ENCODE measurements at regions not wholly inside any gene's neighbourhood (a gene's known extent, or its start where the extent isn't known, plus 50 kb on each side); places are given as distances from the start of the nearest gene placed in this dataset.

- H3K4me1 Mint-ChIP-seq (ENCODE audit: unreplicated experiment): peaks cover 10% of the 10 kb centered on the region
- peaks cover 7% of the 10 kb centered on the region for H3K36me3 Mint-ChIP-seq
- no peak overlapping the region for H3K27ac Mint-ChIP-seq
- no peak for DNase-seq (ENCODE audit: extremely low spot score, unreplicated experiment)
- H3K27me3 Mint-ChIP-seq: no peaks in the 10 kb centered on the region
- no peak overlapping the region for H3K4me3 Mint-ChIP-seq
- TF ChIP-seq, protein P1, sequence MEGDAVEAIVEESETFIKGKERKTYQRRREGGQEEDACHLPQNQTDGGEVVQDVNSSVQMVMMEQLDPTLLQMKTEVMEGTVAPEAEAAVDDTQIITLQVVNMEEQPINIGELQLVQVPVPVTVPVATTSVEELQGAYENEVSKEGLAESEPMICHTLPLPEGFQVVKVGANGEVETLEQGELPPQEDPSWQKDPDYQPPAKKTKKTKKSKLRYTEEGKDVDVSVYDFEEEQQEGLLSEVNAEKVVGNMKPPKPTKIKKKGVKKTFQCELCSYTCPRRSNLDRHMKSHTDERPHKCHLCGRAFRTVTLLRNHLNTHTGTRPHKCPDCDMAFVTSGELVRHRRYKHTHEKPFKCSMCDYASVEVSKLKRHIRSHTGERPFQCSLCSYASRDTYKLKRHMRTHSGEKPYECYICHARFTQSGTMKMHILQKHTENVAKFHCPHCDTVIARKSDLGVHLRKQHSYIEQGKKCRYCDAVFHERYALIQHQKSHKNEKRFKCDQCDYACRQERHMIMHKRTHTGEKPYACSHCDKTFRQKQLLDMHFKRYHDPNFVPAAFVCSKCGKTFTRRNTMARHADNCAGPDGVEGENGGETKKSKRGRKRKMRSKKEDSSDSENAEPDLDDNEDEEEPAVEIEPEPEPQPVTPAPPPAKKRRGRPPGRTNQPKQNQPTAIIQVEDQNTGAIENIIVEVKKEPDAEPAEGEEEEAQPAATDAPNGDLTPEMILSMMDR (conservative IDR thresholded peaks at IDR 0.05): peak; percentile 76
- H3K9me3 Mint-ChIP-seq: peaks cover 7% of the 10 kb centered on the region
These were observed 264.6 kb downstream of the SPRY1 start for GRCh38 chr4:123661080-123661737.

- TF ChIP-seq, protein P1 (conservative IDR thresholded peaks at IDR 0.05): no peak
- H3K27ac Mint-ChIP-seq: no peak overlapping the region
- H3K36me3 Mint-ChIP-seq: no peaks in the 10 kb centered on the region
- no peaks in the 10 kb centered on the region for H3K9me3 Mint-ChIP-seq
- no peak for DNase-seq (ENCODE audit: extremely low spot score, unreplicated experiment)
- H3K4me3 Mint-ChIP-seq: no peak overlapping the region
- peaks cover 10% of the 10 kb centered on the region for H3K4me1 Mint-ChIP-seq (ENCODE audit: unreplicated experiment)
- no peaks in the 10 kb centered on the region for H3K27me3 Mint-ChIP-seq
These were observed 266.2 kb downstream of the SPRY1 start for GRCh38 chr4:123662827-123663226.

DNA sequence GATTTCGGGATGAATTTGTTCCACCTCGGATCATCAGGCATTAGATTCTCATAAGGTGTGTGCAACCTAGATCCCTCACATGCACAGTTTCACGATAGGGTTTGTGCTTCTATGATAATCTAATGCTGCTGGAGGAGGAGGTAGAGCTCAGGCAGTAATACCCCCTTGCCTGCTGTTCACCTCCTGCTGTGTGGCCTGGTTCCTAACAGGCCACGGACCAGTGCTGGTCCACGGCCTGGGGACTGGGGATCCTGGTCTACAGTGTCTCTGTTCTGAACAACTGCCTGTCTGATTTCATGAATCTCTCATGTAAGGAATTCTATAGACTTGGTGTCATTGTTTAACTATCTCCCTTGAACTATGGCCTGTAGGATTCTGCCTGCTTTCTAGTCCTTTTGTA is 269.9 kb downstream of the SPRY1 start:
- H3K27ac Mint-ChIP-seq: no peak overlapping the region
- no peaks in the 10 kb centered on the region for H3K36me3 Mint-ChIP-seq
- TF ChIP-seq, protein P1 (conservative IDR thresholded peaks at IDR 0.05): no peak
- H3K4me1 Mint-ChIP-seq (ENCODE audit: unreplicated experiment): no peaks in the 10 kb centered on the region
- peaks cover 3% of the 10 kb centered on the region for H3K9me3 Mint-ChIP-seq
- no peak for DNase-seq (ENCODE audit: extremely low spot score, unreplicated experiment)
- no peak overlapping the region for H3K4me3 Mint-ChIP-seq
- H3K27me3 Mint-ChIP-seq: no peaks in the 10 kb centered on the region

GRCh38 chr4:123667496-123667895 is 270.9 kb downstream of the SPRY1 start:
- DNase-seq (ENCODE audit: extremely low spot score, unreplicated experiment): no peak
- H3K36me3 Mint-ChIP-seq: no peaks in the 10 kb centered on the region
- no peaks in the 10 kb centered on the region for H3K27me3 Mint-ChIP-seq
- no peak overlapping the region for H3K27ac Mint-ChIP-seq
- H3K4me3 Mint-ChIP-seq: no peak overlapping the region
- no peaks in the 10 kb centered on the region for H3K4me1 Mint-ChIP-seq (ENCODE audit: unreplicated experiment)
- peaks cover 3% of the 10 kb centered on the region for H3K9me3 Mint-ChIP-seq
- TF ChIP-seq, protein P1 (conservative IDR thresholded peaks at IDR 0.05): no peak

DNA sequence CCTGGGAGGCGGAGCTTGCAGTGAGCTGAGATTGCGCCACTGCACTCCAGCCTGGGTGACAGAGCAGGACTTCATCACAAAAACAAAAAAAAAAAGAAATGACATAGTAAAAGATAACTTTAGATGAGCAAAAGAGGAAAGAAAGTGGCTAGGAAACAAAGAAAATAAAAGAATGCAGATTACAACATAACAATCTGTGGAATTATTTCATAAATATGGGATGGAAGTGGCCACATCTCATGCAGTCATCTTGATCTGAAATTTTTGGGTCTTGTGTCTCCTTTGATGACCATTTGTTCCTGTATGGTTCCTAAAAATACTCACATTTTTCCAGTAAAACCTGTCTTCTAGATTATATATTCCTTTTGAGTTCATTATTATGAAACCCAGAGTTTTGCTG is 271.4 kb downstream of the SPRY1 start:
- H3K4me1 Mint-ChIP-seq (ENCODE audit: unreplicated experiment): no peaks in the 10 kb centered on the region
- no peak overlapping the region for H3K4me3 Mint-ChIP-seq
- no peak for DNase-seq (ENCODE audit: extremely low spot score, unreplicated experiment)
- no peaks in the 10 kb centered on the region for H3K27me3 Mint-ChIP-seq
- H3K27ac Mint-ChIP-seq: no peak overlapping the region
- H3K9me3 Mint-ChIP-seq: peaks cover 3% of the 10 kb centered on the region
- TF ChIP-seq, protein P1 (conservative IDR thresholded peaks at IDR 0.05): no peak
- no peaks in the 10 kb centered on the region for H3K36me3 Mint-ChIP-seq
